A673 (cell line): ENCODE measurements at regions not wholly inside any gene's neighbourhood (a gene's known extent, or its start where the extent isn't known, plus 50 kb on each side); places are given as distances from the start of the nearest gene placed in this dataset.

Source experiments
- BruUV-seq: library from RNA; stranded (reverse); fragments of 400-500 nt; replicated peaks from 2 replicates; lab custom pipeline; 2021; lab: Mats Ljungman, UMichigan
- CTCF ChIA-PET: fragments of 300-600 bp; sonication (Branson Sonifier 250); formaldehyde crosslinking; loops from one replicate; lab custom pipeline; 2022; ENCODE audit warnings: antibody characterized with exemption; lab: Charles Lee
- POLR2A ChIA-PET: fragments of 300-600 bp; sonication (Branson Sonifier 250); formaldehyde crosslinking; loops from one replicate; lab custom pipeline; 2022; ENCODE audit warnings: antibody characterized with exemption; ENCODE audit not compliant: low non-redundant PET; lab: Charles Lee
- DNase-seq: peaks from one replicate; pipeline ENCODE4 v3.0.0-alpha.2; 2015; ENCODE audit warnings: low spot score
- H3K27ac ChIP-seq: fragments of 200-600 bp; sonication (generic); 2 replicates; pipeline ENCODE4 v1.5.1; 2016; ENCODE audit warnings: mixed run types, low read depth, mild to moderate bottlenecking, mixed read lengths, antibody characterized with exemption, low read length; ENCODE audit not compliant: poor library complexity, severe bottlenecking
- H3K27me3 ChIP-seq: fragments of 200-600 bp; sonication (generic); replicated peaks from 2 replicates; pipeline ENCODE4 v1.6.1; 2017; ENCODE audit warnings: mixed run types, low read depth, mild to moderate bottlenecking, mixed read lengths, antibody characterized with exemption, low read length; ENCODE audit not compliant: insufficient read depth, poor library complexity
- H3K36me3 ChIP-seq: fragments of 200-600 bp; sonication (generic); 2 replicates; pipeline ENCODE4 v1.6.1; 2016; ENCODE audit warnings: mixed run types, mild to moderate bottlenecking, mixed read lengths, antibody characterized with exemption, low read length; ENCODE audit not compliant: insufficient read depth, poor library complexity, severe bottlenecking
- H3K4me1 ChIP-seq: fragments of 200-600 bp; sonication (generic); 2 replicates; pipeline ENCODE4 v1.6.1; 2017; ENCODE audit warnings: mixed run types, mild to moderate bottlenecking, mixed read lengths, antibody characterized with exemption, low read length; ENCODE audit not compliant: insufficient read depth, poor library complexity, severe bottlenecking
- H3K4me3 ChIP-seq: fragments of 200-600 bp; sonication (generic); 2 replicates; pipeline ENCODE4 v1.5.1; 2016; ENCODE audit warnings: low read depth, mixed run types, mild to moderate bottlenecking, mixed read lengths, low read length; ENCODE audit not compliant: poor library complexity, severe bottlenecking
- H3K9me3 ChIP-seq: fragments of 200-600 bp; sonication (generic); 2 replicates; pipeline ENCODE4 v1.6.1; 2016; ENCODE audit warnings: mixed run types, low read depth, mild to moderate bottlenecking, mixed read lengths, antibody characterized with exemption, low read length; ENCODE audit not compliant: poor library complexity, severe bottlenecking
- CTCF ChIP-seq: fragments of 300-800, 200-600 bp; sonication (generic); conservative IDR thresholded peaks from 2 replicates; pipeline ENCODE4 v1.5.1; 2017; ENCODE audit warnings: low read depth, mild to moderate bottlenecking, antibody characterized with exemption, low read length, moderate library complexity, mixed read lengths
- EZH2 ChIP-seq: fragments of 200-600 bp; sonication (generic); IDR thresholded peaks from 2 replicates; pipeline ENCODE4 v1.6.1; 2017; ENCODE audit warnings: borderline replicate concordance, low read depth, mild to moderate bottlenecking, mixed read lengths, antibody characterized with exemption, low read length; ENCODE audit not compliant: poor library complexity, severe bottlenecking
- intact Hi-C: fragments of 100-400 bp; cut with micrococcal nuclease; formaldehyde crosslinking; loops from one replicate; pipeline ENCODE4 v1.10.0; 2022; ENCODE audit not compliant: unreplicated experiment

GRCh38 chr18:2466978-2467377 lies 104.3 kb downstream of the METTL4 start:
- Histone ChIP-seq H3K36me3 (no peaks in the 10 kb centered on the region), H3K27ac (no peak overlapping the region), H3K9me3 (no peaks in the 10 kb centered on the region), H3K27me3 (peaks cover 19% of the 10 kb centered on the region), H3K4me1 (no peaks in the 10 kb centered on the region), H3K4me3 (no peak overlapping the region)
- TF ChIP-seq EZH2 (no peak), CTCF (0 out of 2 replicates have a peak, but pooled peaks have one; percentile 22)
- intact Hi-C loops = no loop called here
- DNase-seq = no peak
- ChIA-PET CTCF (no interaction called here), POLR2A (no interaction called here)
- no TSS peak for BruUV-seq

GRCh38 chr18:2468051-2468450 lies 103.3 kb downstream of the METTL4 start:
- intact Hi-C loops = no loop called here
- no peak overlapping the region for H3K4me3 ChIP-seq
- BruUV-seq = no TSS peak
- peaks cover 10% of the 10 kb centered on the region for H3K27me3 ChIP-seq
- H3K36me3 ChIP-seq = no peaks in the 10 kb centered on the region
- ChIA-PET POLR2A (no interaction called here), CTCF (no interaction called here)
- no peaks in the 10 kb centered on the region for H3K4me1 ChIP-seq
- no peak for TF ChIP-seq CTCF
- TF ChIP-seq EZH2 = no peak
- no peak overlapping the region for H3K27ac ChIP-seq
- no peaks in the 10 kb centered on the region for H3K9me3 ChIP-seq
- no peak for DNase-seq

GRCh38 chr18:2471523-2471922 lies 99.8 kb downstream of the METTL4 start:
- CTCF ChIA-PET = no interaction called here
- Histone ChIP-seq H3K9me3 (no peaks in the 10 kb centered on the region), H3K36me3 (no peaks in the 10 kb centered on the region), H3K27ac (no peak overlapping the region), H3K27me3 (peaks cover 22% of the 10 kb centered on the region), H3K4me1 (no peaks in the 10 kb centered on the region), H3K4me3 (no peak overlapping the region)
- TF ChIP-seq CTCF (peak; percentile 48), EZH2 (no peak)
- no peak for DNase-seq
- no TSS peak for BruUV-seq
- POLR2A ChIA-PET = no interaction called here
- intact Hi-C loops = no loop called here
